ENCODE measurements at regions not wholly inside any gene's neighbourhood (a gene's known extent, or its start where the extent isn't known, plus 50 kb on each side); places are given as distances from the start of the nearest gene placed in this dataset.

DNA sequence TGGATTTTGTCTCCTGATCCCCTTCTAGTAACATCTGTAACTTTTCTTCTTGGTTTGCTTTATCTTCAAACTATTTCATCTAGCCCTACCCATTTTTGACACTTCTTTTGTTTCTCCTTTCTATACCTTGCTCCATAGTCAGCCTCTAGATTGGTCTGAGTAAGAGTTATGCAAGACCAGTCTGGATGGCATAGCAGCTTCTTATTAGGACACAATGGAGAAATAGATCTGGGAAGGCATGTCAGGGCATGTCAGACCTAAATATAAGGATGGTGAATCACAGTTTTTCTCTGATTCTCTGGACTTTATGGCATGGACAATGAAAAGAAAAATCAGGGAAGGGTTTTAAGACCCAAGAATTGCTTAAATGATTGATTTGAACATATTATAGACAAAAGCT, 452.5 kb downstream of the RAP2B start:
- ATAC-seq = no peak
- no peak for TF ChIP-seq POLR2A (IDR thresholded peaks at IDR 0.05)
- TF ChIP-seq, protein P1, sequence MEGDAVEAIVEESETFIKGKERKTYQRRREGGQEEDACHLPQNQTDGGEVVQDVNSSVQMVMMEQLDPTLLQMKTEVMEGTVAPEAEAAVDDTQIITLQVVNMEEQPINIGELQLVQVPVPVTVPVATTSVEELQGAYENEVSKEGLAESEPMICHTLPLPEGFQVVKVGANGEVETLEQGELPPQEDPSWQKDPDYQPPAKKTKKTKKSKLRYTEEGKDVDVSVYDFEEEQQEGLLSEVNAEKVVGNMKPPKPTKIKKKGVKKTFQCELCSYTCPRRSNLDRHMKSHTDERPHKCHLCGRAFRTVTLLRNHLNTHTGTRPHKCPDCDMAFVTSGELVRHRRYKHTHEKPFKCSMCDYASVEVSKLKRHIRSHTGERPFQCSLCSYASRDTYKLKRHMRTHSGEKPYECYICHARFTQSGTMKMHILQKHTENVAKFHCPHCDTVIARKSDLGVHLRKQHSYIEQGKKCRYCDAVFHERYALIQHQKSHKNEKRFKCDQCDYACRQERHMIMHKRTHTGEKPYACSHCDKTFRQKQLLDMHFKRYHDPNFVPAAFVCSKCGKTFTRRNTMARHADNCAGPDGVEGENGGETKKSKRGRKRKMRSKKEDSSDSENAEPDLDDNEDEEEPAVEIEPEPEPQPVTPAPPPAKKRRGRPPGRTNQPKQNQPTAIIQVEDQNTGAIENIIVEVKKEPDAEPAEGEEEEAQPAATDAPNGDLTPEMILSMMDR (IDR thresholded peaks at IDR 0.05) = no peak
- H3K9me3 ChIP-seq = no peaks in the 10 kb centered on the region
- intact Hi-C loops (cut with DNase I) = no loop called here
- H3K36me3 ChIP-seq = no peaks in the 10 kb centered on the region
- H3K4me1 ChIP-seq = no peaks in the 10 kb centered on the region
- no peak for DNase-seq
- no peak overlapping the region for H3K4me3 ChIP-seq
- no peaks in the 10 kb centered on the region for H3K27me3 ChIP-seq
- no peak overlapping the region for H3K27ac ChIP-seq

DNA sequence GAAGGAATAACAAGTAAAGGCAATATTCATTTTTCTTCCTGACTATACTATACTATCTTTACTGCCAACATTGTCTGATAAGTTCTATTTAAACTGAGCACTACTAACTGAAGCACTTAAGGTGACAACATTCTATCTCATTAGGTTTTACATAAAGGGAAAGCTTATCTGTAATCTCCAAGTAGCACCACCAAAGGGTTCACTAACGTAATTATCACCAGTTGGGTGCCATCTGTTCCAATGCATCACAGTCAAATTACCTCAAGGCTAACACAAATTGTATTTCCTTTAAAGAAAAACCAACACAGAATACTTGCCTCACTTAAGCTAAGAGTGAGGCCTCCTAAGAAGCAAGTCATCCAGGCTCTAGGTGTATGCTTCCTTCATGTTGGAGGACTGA, 453.8 kb downstream of the RAP2B start:
- no peaks in the 10 kb centered on the region for H3K36me3 ChIP-seq
- intact Hi-C loops (cut with DNase I) = no loop called here

DNA sequence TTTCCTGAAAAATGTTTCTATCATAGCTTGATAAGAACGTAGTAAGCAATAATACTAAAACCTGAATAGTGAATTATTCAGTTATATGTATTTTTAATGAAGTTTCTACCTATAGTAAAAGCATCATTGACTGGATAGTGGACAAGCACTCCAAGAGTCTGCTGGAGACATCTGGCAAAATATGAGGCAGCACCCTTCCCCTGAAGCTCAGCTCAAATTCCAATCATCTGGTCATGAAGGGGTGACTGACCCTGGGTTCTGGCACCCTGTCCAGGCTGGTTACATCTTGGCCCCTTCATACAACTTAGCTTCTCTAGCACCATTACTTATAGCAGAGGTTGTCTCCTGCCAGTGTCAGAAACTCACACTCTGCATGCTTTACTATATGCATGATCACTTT, 455.4 kb downstream of the RAP2B start:
- ATAC-seq = no peak
- H3K4me3 ChIP-seq = no peak overlapping the region
- no peaks in the 10 kb centered on the region for H3K36me3 ChIP-seq
- H3K27me3 ChIP-seq = no peaks in the 10 kb centered on the region
- H3K27ac ChIP-seq = no peak overlapping the region
- WGBS (ENCODE audit: insufficient coverage, low coverage, low lambda C conversion rate, missing lambda C conversion rate) = 20% methylated on average over 1 of the region's 1 CpG
- DNase-seq = no peak
- H3K9me3 ChIP-seq = no peaks in the 10 kb centered on the region
- no peaks in the 10 kb centered on the region for H3K4me1 ChIP-seq
- intact Hi-C loops (cut with DNase I) = no loop called here
- TF ChIP-seq POLR2A (IDR thresholded peaks at IDR 0.05) = no peak
- TF ChIP-seq, protein P1 (IDR thresholded peaks at IDR 0.05) = no peak

More for the DNA sequence above, 453.8 kb downstream of the RAP2B start:
- ATAC-seq (no peak), DNase-seq (no peak)
- WGBS (ENCODE audit: insufficient coverage, low coverage, low lambda C conversion rate, missing lambda C conversion rate) = 77% methylated on average over 1 of the region's 1 CpG
- TF ChIP-seq, protein P1 (IDR thresholded peaks at IDR 0.05) = no peak
- TF ChIP-seq POLR2A (IDR thresholded peaks at IDR 0.05) = no peak
- H3K27ac ChIP-seq = no peak overlapping the region
- H3K27me3 ChIP-seq = no peaks in the 10 kb centered on the region
- H3K4me1 ChIP-seq = no peaks in the 10 kb centered on the region
- no peaks in the 10 kb centered on the region for H3K9me3 ChIP-seq
- H3K4me3 ChIP-seq = no peak overlapping the region

DNA sequence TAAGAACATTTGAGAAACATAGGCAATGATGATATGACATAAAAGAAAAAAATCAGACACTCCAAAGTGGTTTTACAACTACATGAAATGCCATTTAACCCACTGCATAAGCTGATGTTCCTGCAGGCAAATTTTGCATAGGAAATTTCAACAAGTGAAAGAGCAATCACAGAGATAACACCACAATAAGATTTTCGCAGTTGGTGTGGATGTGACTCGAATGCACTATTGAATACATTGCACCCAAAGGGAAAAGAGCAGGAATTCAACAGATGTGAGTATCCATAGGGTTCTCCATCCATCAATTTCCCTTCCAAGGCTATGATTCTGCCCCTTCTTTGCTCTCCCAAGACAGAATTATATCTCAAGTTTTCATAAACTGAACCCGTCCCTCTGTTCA, 456.1 kb downstream of the RAP2B start:
- Histone ChIP-seq H3K36me3 (no peaks in the 10 kb centered on the region), H3K4me1 (no peaks in the 10 kb centered on the region), H3K27ac (no peak overlapping the region), H3K27me3 (no peaks in the 10 kb centered on the region), H3K9me3 (no peaks in the 10 kb centered on the region), H3K4me3 (no peak overlapping the region)
- TF ChIP-seq, protein P1 (IDR thresholded peaks at IDR 0.05) = no peak
- TF ChIP-seq POLR2A (IDR thresholded peaks at IDR 0.05) = no peak
- intact Hi-C loops (cut with DNase I) = no loop called here
- no peak for DNase-seq
- ATAC-seq = no peak
- 44% methylated on average over 3 of the region's 3 CpGs for WGBS (ENCODE audit: insufficient coverage, low coverage, low lambda C conversion rate, missing lambda C conversion rate)

DNA sequence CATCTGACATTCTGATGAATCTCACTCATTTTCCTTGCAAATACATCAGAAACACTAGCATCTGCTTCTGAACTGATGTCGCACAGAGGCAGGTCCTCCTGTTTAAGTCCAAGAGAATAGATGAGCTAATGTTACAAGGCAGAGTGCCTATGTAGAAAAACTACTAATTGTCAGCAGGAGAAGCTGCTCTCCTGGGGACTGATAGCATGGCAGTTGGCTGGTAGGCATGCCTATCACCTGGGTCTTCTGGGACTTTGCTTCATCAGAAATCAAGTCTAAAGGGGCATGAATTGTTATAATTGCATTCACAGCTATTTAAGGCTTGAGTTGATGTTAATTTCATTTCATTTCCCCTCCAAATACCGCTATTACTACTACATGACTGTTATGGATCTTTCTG, 457.2 kb downstream of the RAP2B start:
- intact Hi-C loops (cut with DNase I) = no loop called here
- no peak overlapping the region for H3K27ac ChIP-seq
- 71% methylated on average over 2 of the region's 2 CpGs for WGBS (ENCODE audit: insufficient coverage, low coverage, low lambda C conversion rate, missing lambda C conversion rate)
- H3K4me1 ChIP-seq = no peaks in the 10 kb centered on the region
- H3K36me3 ChIP-seq = no peaks in the 10 kb centered on the region
- ATAC-seq = no peak
- H3K4me3 ChIP-seq = no peak overlapping the region
- no peaks in the 10 kb centered on the region for H3K9me3 ChIP-seq
- no peak for DNase-seq
- TF ChIP-seq, protein P1 (IDR thresholded peaks at IDR 0.05) = no peak
- TF ChIP-seq POLR2A (IDR thresholded peaks at IDR 0.05) = no peak
- H3K27me3 ChIP-seq = no peaks in the 10 kb centered on the region
